ENCODE measurements at regions not wholly inside any gene's neighbourhood (a gene's known extent, or its start where the extent isn't known, plus 50 kb on each side); places are given as distances from the start of the nearest gene placed in this dataset.
"Not testable (repeated sequence)": the region's sequence is repeated elsewhere in the genome, so short reads cannot be mapped to it uniquely, and the experiment has no call there.

DNA sequence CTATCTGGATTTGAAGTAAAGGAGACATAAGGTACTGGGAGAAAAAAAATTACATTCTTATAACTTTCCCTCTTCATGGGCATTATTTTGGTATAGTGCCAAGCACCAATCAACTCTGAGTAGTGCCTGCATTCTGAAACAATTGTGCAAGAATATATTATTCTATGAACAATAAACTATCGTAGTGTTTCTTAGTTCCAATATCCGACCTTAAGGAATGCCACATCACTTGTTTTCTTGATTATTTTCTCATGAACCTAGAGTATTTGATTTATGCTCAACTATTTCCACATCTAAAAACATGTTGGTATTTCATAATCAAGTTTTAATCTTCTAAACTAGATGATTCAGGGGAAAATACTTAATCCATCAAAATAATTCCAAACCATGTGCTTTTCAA is 294.4 kb upstream of the TBX18 start:
- no peaks in the 10 kb centered on the region for H3K9me3 ChIP-seq (ENCODE audit: control insufficient read depth, low read length, poor library complexity, severe bottlenecking)
- DNase-seq (no peak), ATAC-seq (no peak)
- no peaks in the 10 kb centered on the region for H3K4me1 Mint-ChIP-seq
- no peaks in the 10 kb centered on the region for H3K27me3 Mint-ChIP-seq
- H3K36me3 Mint-ChIP-seq (ENCODE audit: low read depth): no peaks in the 10 kb centered on the region
- H3K27ac Mint-ChIP-seq: no peak overlapping the region
- H3K4me3 Mint-ChIP-seq: no peak overlapping the region

DNA sequence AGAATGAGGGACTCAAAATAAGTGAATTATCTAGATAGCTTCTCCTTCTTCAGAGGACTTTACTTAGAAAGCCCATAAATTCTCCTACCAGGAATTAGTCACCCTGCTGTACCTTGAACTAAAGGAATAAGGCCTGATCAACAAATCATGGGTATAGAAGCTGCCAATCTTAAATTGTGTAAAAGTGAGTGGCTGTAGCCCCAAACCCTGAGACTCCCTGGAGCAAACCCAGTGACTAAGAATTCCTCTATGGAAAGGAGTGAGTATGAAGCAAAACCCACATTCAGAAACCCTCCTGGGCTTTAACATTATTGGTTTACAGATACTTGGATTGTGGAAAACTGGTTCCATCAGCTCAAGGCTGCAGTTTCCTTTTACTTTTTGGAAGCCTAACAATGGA is 285.8 kb upstream of the TBX18 start:
- Mint-ChIP-seq H3K27ac (no peak overlapping the region), H3K4me3 (no peak overlapping the region)

DNA sequence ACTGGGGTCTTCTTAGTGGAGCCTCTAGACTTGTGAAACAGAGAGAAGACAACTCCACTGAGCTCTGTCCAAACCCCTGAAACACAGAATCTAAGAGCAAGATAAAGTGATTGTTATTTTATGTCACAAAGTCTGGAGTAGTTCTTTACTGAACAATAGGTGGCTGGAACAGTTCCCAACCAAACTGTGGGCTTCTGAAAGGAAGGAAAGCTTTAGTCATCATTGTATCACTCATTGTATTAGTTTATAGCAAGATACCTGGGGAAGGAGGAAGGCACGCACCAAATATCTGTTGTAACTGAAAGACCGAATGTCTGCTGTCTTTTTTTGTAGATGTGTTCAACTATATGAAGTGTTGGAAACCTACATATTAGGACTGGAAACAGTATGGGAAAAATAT is 284.9 kb upstream of the TBX18 start:
- Mint-ChIP-seq H3K27ac (no peak overlapping the region), H3K4me1 (no peaks in the 10 kb centered on the region), H3K27me3 (no peaks in the 10 kb centered on the region), H3K4me3 (no peak overlapping the region), H3K36me3 (ENCODE audit: low read depth) (no peaks in the 10 kb centered on the region)
- no peaks in the 10 kb centered on the region for H3K9me3 ChIP-seq (ENCODE audit: control insufficient read depth, low read length, poor library complexity, severe bottlenecking)
- no peak for ATAC-seq
- no peak for DNase-seq

More for the DNA sequence above, 285.8 kb upstream of the TBX18 start:
- Mint-ChIP-seq H3K36me3 (ENCODE audit: low read depth) (no peaks in the 10 kb centered on the region), H3K4me1 (no peaks in the 10 kb centered on the region), H3K27me3 (no peaks in the 10 kb centered on the region)
- no peaks in the 10 kb centered on the region for H3K9me3 ChIP-seq (ENCODE audit: control insufficient read depth, low read length, poor library complexity, severe bottlenecking)
- no peak for ATAC-seq
- DNase-seq: no peak

DNA sequence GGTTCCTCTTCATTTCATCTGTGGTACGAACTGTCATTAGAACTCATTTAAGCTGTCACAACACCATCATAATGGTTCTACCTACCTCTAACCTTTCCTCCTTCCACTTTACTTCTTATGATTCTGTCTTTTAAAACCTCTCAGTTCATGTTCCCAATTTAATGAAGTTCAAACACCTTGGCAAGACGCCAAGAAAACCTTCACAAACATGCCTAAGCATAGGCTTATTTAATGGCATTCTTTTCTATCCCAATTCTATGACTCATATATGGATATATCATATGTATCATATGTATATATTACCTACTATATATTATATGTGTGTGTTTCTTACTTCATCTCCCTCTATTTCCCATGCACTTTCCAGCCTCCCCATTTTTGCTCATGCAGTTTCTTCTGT is 283.4 kb upstream of the TBX18 start:
- ATAC-seq: no peak
- no peak overlapping the region for H3K27ac Mint-ChIP-seq
- DNase-seq: no peak
- H3K4me1 Mint-ChIP-seq: no peaks in the 10 kb centered on the region
- no peak overlapping the region for H3K4me3 Mint-ChIP-seq
- H3K27me3 Mint-ChIP-seq: no peaks in the 10 kb centered on the region
- H3K36me3 Mint-ChIP-seq (ENCODE audit: low read depth): no peaks in the 10 kb centered on the region
- H3K9me3 ChIP-seq (ENCODE audit: control insufficient read depth, low read length, poor library complexity, severe bottlenecking): no peaks in the 10 kb centered on the region

DNA sequence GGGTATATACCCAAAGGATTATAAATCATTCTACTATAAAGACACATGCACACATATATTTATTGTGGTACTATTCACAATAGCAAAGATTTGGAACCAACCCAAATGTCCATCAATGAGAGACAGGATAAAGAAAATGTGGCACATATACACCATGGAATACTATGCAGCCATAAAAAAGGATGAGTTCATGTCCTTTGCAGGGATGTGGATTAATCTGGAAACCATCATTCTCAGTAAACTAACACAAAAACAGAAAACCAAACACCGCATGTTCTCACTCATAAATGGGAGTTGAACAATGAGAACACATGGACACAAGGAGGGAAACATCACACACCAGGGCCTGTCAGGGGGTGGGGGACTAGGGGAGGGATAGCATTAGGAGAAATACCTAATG is 281.4 kb upstream of the TBX18 start:
- DNase-seq; H3K9me3 ChIP-seq (ENCODE audit: control insufficient read depth, low read length, poor library complexity, severe bottlenecking); H3K36me3 Mint-ChIP-seq (ENCODE audit: low read depth); ATAC-seq; H3K4me1 Mint-ChIP-seq; H3K4me3 Mint-ChIP-seq; H3K27ac Mint-ChIP-seq; H3K27me3 Mint-ChIP-seq: not testable (repeated sequence)

DNA sequence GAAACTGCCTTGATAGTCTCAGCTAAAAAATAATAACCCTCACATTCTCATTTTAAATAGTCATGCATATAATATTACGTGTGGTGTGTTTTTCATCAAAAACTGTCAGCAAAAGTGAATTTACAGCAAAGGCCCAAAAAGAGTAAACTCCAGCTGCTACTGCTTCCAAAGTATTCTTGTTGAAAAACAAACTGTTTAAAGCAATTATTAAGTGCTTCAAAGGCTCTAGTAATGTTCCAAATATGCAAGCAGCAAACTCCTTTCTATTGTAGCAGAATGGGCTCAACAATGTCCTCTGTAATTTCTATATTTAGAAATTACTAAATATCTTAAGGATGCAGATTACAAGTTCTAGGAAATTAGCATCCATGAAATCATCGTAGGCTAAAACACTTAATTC is 280.0 kb upstream of the TBX18 start:
- DNase-seq (no peak), ATAC-seq (no peak)
- no peaks in the 10 kb centered on the region for H3K27me3 Mint-ChIP-seq
- no peaks in the 10 kb centered on the region for H3K9me3 ChIP-seq (ENCODE audit: control insufficient read depth, low read length, poor library complexity, severe bottlenecking)
- no peak overlapping the region for H3K4me3 Mint-ChIP-seq
- no peaks in the 10 kb centered on the region for H3K4me1 Mint-ChIP-seq
- no peaks in the 10 kb centered on the region for H3K36me3 Mint-ChIP-seq (ENCODE audit: low read depth)
- H3K27ac Mint-ChIP-seq: no peak overlapping the region

DNA sequence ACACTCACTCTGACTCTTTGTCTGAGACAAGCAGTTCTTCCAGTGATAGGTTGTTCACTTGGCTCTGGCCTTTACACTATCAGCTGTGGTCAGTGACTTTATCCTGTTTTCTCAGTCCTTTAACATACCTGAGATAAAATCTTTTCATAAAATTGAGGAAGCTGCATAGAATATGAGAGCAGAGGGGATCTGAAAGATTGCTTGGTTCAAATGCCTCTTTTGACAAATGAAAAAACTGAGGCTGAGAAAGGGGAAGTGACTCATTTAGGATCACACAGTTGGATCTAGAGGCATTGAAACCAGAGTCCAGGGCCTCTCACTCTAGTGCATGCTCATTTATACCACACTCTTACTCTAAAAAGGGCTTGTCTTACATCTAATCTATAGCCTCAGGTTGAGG is 277.0 kb upstream of the TBX18 start:
- Mint-ChIP-seq H3K4me3 (no peak overlapping the region), H3K36me3 (ENCODE audit: low read depth) (no peaks in the 10 kb centered on the region)

DNA sequence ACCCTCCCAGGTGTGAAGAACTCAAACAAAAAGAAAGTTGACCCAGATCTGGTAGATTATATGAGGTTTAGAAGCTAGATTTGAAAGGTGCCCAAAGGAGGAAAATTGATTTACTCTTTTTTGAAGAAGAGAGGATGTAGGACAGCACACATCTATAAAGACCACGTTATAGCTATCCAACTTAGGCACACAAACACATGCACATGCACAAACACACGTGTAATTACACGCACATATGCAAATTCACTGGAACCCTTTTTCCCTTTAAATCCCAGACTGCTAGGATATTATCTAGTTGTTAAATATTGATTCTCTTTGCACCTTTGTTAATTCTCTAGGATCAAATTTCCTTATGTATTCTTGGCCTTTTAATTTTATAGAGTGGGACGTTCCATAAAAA is 272.8 kb upstream of the TBX18 start:
- H3K4me3 Mint-ChIP-seq: no peak overlapping the region
- no peaks in the 10 kb centered on the region for H3K9me3 ChIP-seq (ENCODE audit: control insufficient read depth, low read length, poor library complexity, severe bottlenecking)
- H3K27ac Mint-ChIP-seq: no peak overlapping the region
- H3K27me3 Mint-ChIP-seq: no peaks in the 10 kb centered on the region
- DNase-seq: no peak
- no peaks in the 10 kb centered on the region for H3K36me3 Mint-ChIP-seq (ENCODE audit: low read depth)
- ATAC-seq: no peak
- H3K4me1 Mint-ChIP-seq: no peaks in the 10 kb centered on the region

More for the DNA sequence above, 277.0 kb upstream of the TBX18 start:
- no peak overlapping the region for H3K27ac Mint-ChIP-seq
- no peaks in the 10 kb centered on the region for H3K9me3 ChIP-seq (ENCODE audit: control insufficient read depth, low read length, poor library complexity, severe bottlenecking)
- no peaks in the 10 kb centered on the region for H3K27me3 Mint-ChIP-seq
- DNase-seq: no peak
- no peak for ATAC-seq
- H3K4me1 Mint-ChIP-seq: no peaks in the 10 kb centered on the region

DNA sequence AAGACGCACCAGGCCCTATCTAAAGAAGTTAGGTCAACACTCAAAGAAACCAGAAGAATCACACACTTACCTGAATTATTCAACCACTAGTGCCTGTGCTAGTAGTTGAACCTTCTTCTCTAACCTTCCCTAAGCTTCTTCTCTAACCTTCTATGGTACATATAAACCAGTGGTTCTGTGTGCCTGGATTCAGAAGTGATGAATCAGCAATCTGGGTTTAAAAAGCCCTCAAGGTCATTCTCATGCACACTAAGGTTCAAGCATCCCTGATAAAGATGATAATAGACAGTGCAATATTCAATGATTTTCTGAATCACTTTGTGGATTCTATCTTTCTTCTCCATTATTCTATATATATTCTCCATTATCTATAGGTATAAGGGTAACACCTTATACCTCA is 271.4 kb upstream of the TBX18 start:
- no peak overlapping the region for H3K27ac Mint-ChIP-seq
- no peaks in the 10 kb centered on the region for H3K4me1 Mint-ChIP-seq
- no peaks in the 10 kb centered on the region for H3K27me3 Mint-ChIP-seq
- DNase-seq (no peak), ATAC-seq (no peak)
- H3K36me3 Mint-ChIP-seq (ENCODE audit: low read depth): no peaks in the 10 kb centered on the region
- H3K9me3 ChIP-seq (ENCODE audit: control insufficient read depth, low read length, poor library complexity, severe bottlenecking): no peaks in the 10 kb centered on the region
- no peak overlapping the region for H3K4me3 Mint-ChIP-seq

DNA sequence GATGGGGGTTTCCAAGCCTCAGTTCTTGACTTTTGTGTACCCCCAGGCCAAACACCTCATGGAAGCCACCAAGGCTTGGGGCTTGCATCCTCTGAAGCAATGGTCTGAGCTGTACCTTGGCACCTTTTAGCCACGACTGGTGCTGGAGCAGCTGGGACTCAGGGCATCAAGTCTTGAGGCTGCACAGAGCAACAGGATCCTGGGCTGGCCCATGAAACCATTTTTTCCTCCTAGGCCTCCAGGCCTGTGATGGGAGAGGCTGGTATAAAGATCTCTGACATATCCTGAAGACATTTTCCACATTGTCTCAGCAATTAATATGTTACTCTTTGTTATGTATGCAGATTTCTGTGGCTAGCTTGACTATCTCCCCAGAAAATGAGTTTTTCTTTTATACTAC is 269.1 kb upstream of the TBX18 start:
- Mint-ChIP-seq H3K27ac (no peak overlapping the region), H3K27me3 (no peaks in the 10 kb centered on the region), H3K4me3 (no peak overlapping the region), H3K36me3 (ENCODE audit: low read depth) (no peaks in the 10 kb centered on the region), H3K4me1 (no peaks in the 10 kb centered on the region)
- DNase-seq (no peak), ATAC-seq (no peak)
- no peaks in the 10 kb centered on the region for H3K9me3 ChIP-seq (ENCODE audit: control insufficient read depth, low read length, poor library complexity, severe bottlenecking)

DNA sequence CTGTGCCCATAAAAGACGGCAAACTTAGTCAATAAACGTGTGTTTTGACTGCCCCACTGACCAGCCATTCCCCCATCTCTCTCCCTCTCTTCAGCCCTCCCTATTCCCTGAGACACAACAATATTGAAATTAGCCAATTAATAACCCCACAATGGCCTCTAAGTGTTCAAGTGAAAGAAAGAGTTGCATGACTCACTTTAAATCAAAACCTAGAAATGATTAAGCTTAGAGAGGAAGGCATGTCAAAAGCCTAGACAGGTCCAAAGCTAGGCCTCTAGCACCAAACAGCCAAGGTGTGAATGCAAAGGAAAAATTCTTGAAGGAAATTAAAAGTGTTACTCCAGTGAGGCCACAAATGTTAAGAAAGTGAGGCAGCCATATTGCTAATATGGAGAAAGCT is 261.6 kb upstream of the TBX18 start:
- no peak for ATAC-seq
- no peak overlapping the region for H3K27ac Mint-ChIP-seq

DNA sequence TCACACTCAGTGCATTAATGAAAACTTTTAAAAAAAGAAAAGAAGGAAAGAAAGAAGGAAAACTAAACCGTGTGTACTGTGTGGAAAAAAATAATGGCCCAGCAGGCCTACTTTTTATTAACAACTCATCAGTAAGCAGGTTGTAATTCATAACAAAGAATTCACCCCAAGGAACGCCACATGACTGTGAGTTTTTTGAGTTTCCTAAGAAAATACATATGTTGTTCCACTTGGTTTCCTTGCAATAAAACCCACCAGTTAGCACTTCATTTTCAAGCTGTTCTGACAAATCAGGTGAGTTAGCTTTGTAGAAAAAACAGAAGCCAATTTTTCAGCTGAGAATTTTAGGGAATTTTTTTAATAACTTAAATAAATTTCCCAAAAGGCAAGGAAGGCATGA is 259.3 kb upstream of the TBX18 start:
- DNase-seq (no peak), ATAC-seq (no peak)
- no peaks in the 10 kb centered on the region for H3K27me3 Mint-ChIP-seq
- no peak overlapping the region for H3K27ac Mint-ChIP-seq
- no peaks in the 10 kb centered on the region for H3K4me1 Mint-ChIP-seq
- no peaks in the 10 kb centered on the region for H3K36me3 Mint-ChIP-seq (ENCODE audit: low read depth)
- H3K9me3 ChIP-seq (ENCODE audit: control insufficient read depth, low read length, poor library complexity, severe bottlenecking): no peaks in the 10 kb centered on the region
- no peak overlapping the region for H3K4me3 Mint-ChIP-seq

More for the DNA sequence above, 261.6 kb upstream of the TBX18 start:
- Mint-ChIP-seq H3K4me1 (no peaks in the 10 kb centered on the region), H3K36me3 (ENCODE audit: low read depth) (no peaks in the 10 kb centered on the region), H3K27me3 (no peaks in the 10 kb centered on the region), H3K4me3 (no peak overlapping the region)
- no peaks in the 10 kb centered on the region for H3K9me3 ChIP-seq (ENCODE audit: control insufficient read depth, low read length, poor library complexity, severe bottlenecking)
- no peak for DNase-seq

DNA sequence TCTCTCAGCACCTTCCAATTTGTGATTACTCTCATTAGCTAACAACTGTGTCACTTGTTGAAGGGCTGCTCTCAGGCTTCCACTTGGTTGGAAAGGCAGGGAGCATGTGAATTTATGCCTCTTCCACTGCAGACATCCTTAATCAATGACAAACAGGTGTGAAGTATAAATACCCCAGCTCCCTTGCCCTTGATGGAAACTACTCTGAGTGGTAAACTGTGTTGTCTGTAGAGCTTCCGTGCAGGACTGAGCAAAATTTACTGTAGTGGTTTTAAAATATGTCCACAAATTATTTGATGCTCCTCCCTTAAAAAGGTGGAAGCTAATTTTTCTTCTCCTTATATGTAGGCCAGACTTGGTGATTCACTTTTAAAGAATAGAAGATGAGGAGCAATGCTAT is 253.0 kb upstream of the TBX18 start:
- H3K9me3 ChIP-seq (ENCODE audit: control insufficient read depth, low read length, poor library complexity, severe bottlenecking): no peaks in the 10 kb centered on the region
- Mint-ChIP-seq H3K4me3 (no peak overlapping the region), H3K4me1 (no peaks in the 10 kb centered on the region), H3K36me3 (ENCODE audit: low read depth) (no peaks in the 10 kb centered on the region), H3K27me3 (no peaks in the 10 kb centered on the region), H3K27ac (no peak overlapping the region)
- no peak for DNase-seq
- ATAC-seq: no peak

DNA sequence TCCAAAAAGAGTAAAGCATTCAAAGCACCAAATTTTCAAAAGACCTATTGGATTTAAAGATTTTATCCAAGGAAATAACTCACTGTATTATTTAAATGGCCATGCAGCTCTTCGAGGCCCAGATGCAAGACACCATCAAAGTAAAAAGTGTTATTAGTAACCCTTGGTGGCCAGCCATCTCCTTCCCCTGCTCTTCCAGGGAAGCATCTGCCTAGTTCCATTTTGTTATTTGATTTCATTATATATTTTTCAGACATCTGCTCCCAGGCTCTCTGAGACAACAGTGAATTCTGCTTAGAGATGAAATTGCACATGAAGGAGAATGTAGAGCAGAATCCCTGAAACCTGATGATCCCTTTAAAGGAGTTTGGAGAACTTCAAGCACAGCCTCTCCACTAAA is 252.3 kb upstream of the TBX18 start:
- Mint-ChIP-seq H3K27ac (no peak overlapping the region), H3K4me3 (no peak overlapping the region), H3K36me3 (ENCODE audit: low read depth) (no peaks in the 10 kb centered on the region), H3K4me1 (no peaks in the 10 kb centered on the region), H3K27me3 (no peaks in the 10 kb centered on the region)
- DNase-seq (no peak), ATAC-seq (no peak)
- no peaks in the 10 kb centered on the region for H3K9me3 ChIP-seq (ENCODE audit: control insufficient read depth, low read length, poor library complexity, severe bottlenecking)
